Ovary (tissue), 7 donors: ENCODE measurements at regions not wholly inside any gene's neighbourhood (a gene's known extent, or its start where the extent isn't known, plus 50 kb on each side); places are given as distances from the start of the nearest gene placed in this dataset.

Experiments
- DNase-seq, 5 donors: peaks; one replicate each; pipeline ENCODE4 v3.0.0-alpha.2; 2019 to 2020
- H3K27ac ChIP-seq, 2 donors: fragments of 200-600 bp; one replicate each; pipeline versions ENCODE4 v1.5.1 to v1.8.0; 2019 to 2022
- H3K27me3 ChIP-seq: fragments of 200-600 bp; one replicate; pipeline ENCODE4 v1.8.0; 2022
- H3K36me3 ChIP-seq: fragments of 200-600 bp; sonication (generic); one replicate; pipeline ENCODE4 v1.5.1; 2019
- H3K4me1 ChIP-seq: one replicate; pipeline ENCODE4 v1.8.1; 2013; ENCODE audit warnings: mild to moderate bottlenecking, moderate library complexity; ENCODE audit not compliant: insufficient read depth
- H3K4me3 ChIP-seq: fragments of 200-600 bp; sonication (generic); one replicate; pipeline ENCODE4 v1.5.1; 2017
- H3K9me3 ChIP-seq, 2 donors: fragments of 200-600 bp in 1 of 2; sonication (generic) in 1 of 2; one replicate each; pipeline versions ENCODE4 v1.5.1 to v1.8.1; 2013 to 2019; ENCODE audit warnings: mild to moderate bottlenecking in 1 of 2, moderate library complexity in 1 of 2
- CTCF ChIP-seq, 3 donors: fragments of 450-650 bp in 2 of 3; fragments of 200-600 bp in 1 of 3; IDR thresholded peaks; one replicate each; pipeline versions ENCODE4 v1.5.1 to v1.8.0; 2016 to 2022; ENCODE audit warnings: antibody characterized with exemption in 3 of 3, mild to moderate bottlenecking in 1 of 3
- EP300 ChIP-seq: sonication (generic); formaldehyde crosslinking; IDR thresholded peaks from one replicate; pipeline ENCODE4 v1.6.1; 2017; ENCODE audit warnings: antibody characterized with exemption
- POLR2A ChIP-seq: fragments of 450-650 bp; IDR thresholded peaks from one replicate; pipeline ENCODE4 v1.6.1; 2017; ENCODE audit warnings: antibody characterized with exemption, mild to moderate bottlenecking, moderate library complexity
- WGBS, 3 donors: extraction: QIAGEN DNeasy Blood & Tissue Kit in 1 of 3; methylation state at CpG; one replicate each; pipeline versions ENCODE4 v1.1.5 to v1.1.7; 2013 to 2017; 5-methylcytosine and 5-hydroxymethylcytosine counted together
- intact Hi-C, 4 donors: fragments of 100-400 bp; cut with DNase I; formaldehyde crosslinking; loops; one replicate each; pipeline versions ENCODE4 v1.11.0 to v1.15.1; 2022 to 2023
- donor health status: DM: no; HTN: no; CAD: no; lungs with moderate emphysema.
- donor health status: DM: no; HTN: no; CAD: no.
- donor health status: Bipolar disorder and iron deficiency.
- donor health status: DM: no; HTN: no; CAD: no.
- donor health status: DM: yes; HTN: yes; CAD: no.

GRCh38 chr13:18960637-18961227 is 220.9 kb downstream of the TUBA3C start:
- Histone ChIP-seq H3K4me3 (no peak overlapping the region), H3K36me3 (no peaks in the 10 kb centered on the region), H3K27me3 (no peaks in the 10 kb centered on the region), H3K9me3 (no peaks in the 10 kb centered on the region), H3K4me1 (no peaks in the 10 kb centered on the region), H3K27ac (no peak overlapping the region)
- TF ChIP-seq CTCF (IDR thresholded peaks at IDR 0.05) (no peak), POLR2A (no peak), EP300 (no peak)
- WGBS, 3 donors: 53 to 69% (median 57%) methylated on average over 5 of the region's 5 CpGs
- intact Hi-C loops: no loop called here
- DNase-seq: no peak

GRCh38 chr13:18959996-18960395 is 221.6 kb downstream of the TUBA3C start:
- Histone ChIP-seq H3K27me3 (no peaks in the 10 kb centered on the region), H3K9me3 (no peaks in the 10 kb centered on the region), H3K4me3 (no peak overlapping the region), H3K36me3 (no peaks in the 10 kb centered on the region), H3K4me1 (no peaks in the 10 kb centered on the region), H3K27ac (no peak overlapping the region)
- 77 to 84% (median 82%) methylated on average over 6 of the region's 6 CpGs for WGBS, 3 donors
- intact Hi-C loops: no loop called here
- DNase-seq: no peak
- TF ChIP-seq EP300 (no peak), CTCF (IDR thresholded peaks at IDR 0.05) (no peak), POLR2A (no peak)

GRCh38 chr13:18959229-18959628 is 222.4 kb downstream of the TUBA3C start:
- intact Hi-C loops: no loop called here
- 57 to 63% (median 58%) methylated on average over 2 of the region's 2 CpGs for WGBS, 3 donors
- Histone ChIP-seq H3K27me3 (no peaks in the 10 kb centered on the region), H3K4me3 (no peak overlapping the region), H3K4me1 (no peaks in the 10 kb centered on the region), H3K27ac (no peak overlapping the region), H3K9me3 (no peaks in the 10 kb centered on the region), H3K36me3 (no peaks in the 10 kb centered on the region)
- DNase-seq: no peak
- TF ChIP-seq EP300: no peak
- TF ChIP-seq POLR2A: no peak
- no peak for TF ChIP-seq CTCF (IDR thresholded peaks at IDR 0.05)

GRCh38 chr13:18956473-18957078 is 225.0 kb downstream of the TUBA3C start:
- no peak for DNase-seq
- WGBS, 3 donors: 66 to 70% (median 70%) methylated on average over 4 of the region's 4 CpGs
- H3K4me3 ChIP-seq: no peak overlapping the region
- H3K36me3 ChIP-seq: no peaks in the 10 kb centered on the region
- H3K4me1 ChIP-seq: no peaks in the 10 kb centered on the region
- H3K27me3 ChIP-seq: no peaks in the 10 kb centered on the region
- H3K9me3 ChIP-seq: no peaks in the 10 kb centered on the region
- no peak overlapping the region for H3K27ac ChIP-seq
- intact Hi-C loops: no loop called here
- TF ChIP-seq EP300 (no peak), POLR2A (no peak), CTCF (IDR thresholded peaks at IDR 0.05) (no peak)
